Astrocyte (in vitro differentiated cells and primary cell): ENCODE measurements at regions not wholly inside any gene's neighbourhood (a gene's known extent, or its start where the extent isn't known, plus 50 kb on each side); places are given as distances from the start of the nearest gene placed in this dataset.

ENCODE experiments used
- DNase-seq: peaks from one replicate; pipeline ENCODE4 v3.0.0-alpha.2; 2010; ENCODE audit warnings: low read depth
- FAIRE-seq: peaks from 2 replicates; lab custom pipeline; 2011; peaks lifted over from hg19 to GRCh38; lab: Jason Lieb, UNC
- H2AFZ ChIP-seq: 2 replicates; pipeline ENCODE4 v1.6.0; 2012; ENCODE audit warnings: low read depth, low read length, inconsistent platforms
- H3K27ac ChIP-seq: 2 replicates; pipeline ENCODE4 v1.5.1; 2011; ENCODE audit warnings: low read depth, low read length, inconsistent platforms
- H3K27me3 ChIP-seq: 2 replicates; pipeline ENCODE4 v1.6.0; 2011; ENCODE audit warnings: low read length, inconsistent platforms; ENCODE audit not compliant: insufficient read depth
- H3K36me3 ChIP-seq: 2 replicates; pipeline ENCODE4 v1.5.1; 2011; ENCODE audit warnings: low read length, inconsistent platforms; ENCODE audit not compliant: insufficient read depth
- H3K4me1 ChIP-seq: 2 replicates; pipeline ENCODE4 v1.5.1; 2011; ENCODE audit warnings: low read length, inconsistent platforms; ENCODE audit not compliant: insufficient read depth
- H3K4me2 ChIP-seq: 2 replicates; pipeline ENCODE4 v1.6.0; 2012; ENCODE audit warnings: low read length, inconsistent platforms
- H3K4me3 ChIP-seq: 2 replicates; pipeline ENCODE4 v1.5.1; 2011; ENCODE audit warnings: low read depth, mild to moderate bottlenecking, low read length, inconsistent platforms; ENCODE audit not compliant: insufficient read depth
- H3K79me2 ChIP-seq: 2 replicates; pipeline ENCODE4 v1.6.0; 2012; ENCODE audit warnings: mild to moderate bottlenecking, low read length, inconsistent platforms; ENCODE audit not compliant: insufficient read depth
- H3K9ac ChIP-seq: 2 replicates; pipeline ENCODE4 v1.6.0; 2012; ENCODE audit warnings: mild to moderate bottlenecking, low read length, inconsistent platforms
- H3K9me3 ChIP-seq: 2 replicates; pipeline ENCODE4 v1.5.1; 2012; ENCODE audit warnings: low read depth, mild to moderate bottlenecking, low read length, inconsistent platforms; ENCODE audit not compliant: insufficient read depth
- H4K20me1 ChIP-seq: 2 replicates; pipeline ENCODE4 v1.6.0; 2012; ENCODE audit warnings: low read length, inconsistent platforms; ENCODE audit not compliant: insufficient read depth
- H3K27ac Mint-ChIP-seq: one replicate; pipeline ENCODE4 v1.8.0; 2021; ENCODE audit warnings: mild to moderate bottlenecking, mixed read lengths; ENCODE audit not compliant: unreplicated experiment
- H3K27me3 Mint-ChIP-seq: one replicate; pipeline ENCODE4 v1.8.0; 2021; ENCODE audit warnings: low read depth, mixed read lengths; ENCODE audit not compliant: unreplicated experiment
- H3K36me3 Mint-ChIP-seq: one replicate; pipeline ENCODE4 v1.8.0; 2021; ENCODE audit warnings: low read depth, mixed read lengths; ENCODE audit not compliant: unreplicated experiment
- H3K4me1 Mint-ChIP-seq: one replicate; pipeline ENCODE4 v1.8.0; 2021; ENCODE audit warnings: low read depth, mixed read lengths; ENCODE audit not compliant: unreplicated experiment
- H3K4me3 Mint-ChIP-seq: one replicate; pipeline ENCODE4 v1.8.0; 2021; ENCODE audit warnings: mild to moderate bottlenecking, moderate library complexity, mixed read lengths; ENCODE audit not compliant: unreplicated experiment
- H3K9me3 Mint-ChIP-seq: one replicate; pipeline ENCODE4 v1.8.0; 2021; ENCODE audit warnings: mild to moderate bottlenecking, mixed read lengths; ENCODE audit not compliant: unreplicated experiment
- CTCF ChIP-seq: IDR thresholded peaks from 2 replicates; pipeline ENCODE4 v1.5.1; 2011; ENCODE audit warnings: low read depth, mild to moderate bottlenecking, inconsistent platforms, low read length, moderate library complexity; ENCODE audit not compliant: insufficient read depth
- EZH2 ChIP-seq: IDR thresholded peaks from 2 replicates; pipeline ENCODE4 v1.6.1; 2012; ENCODE audit warnings: mild to moderate bottlenecking, low read length, inconsistent platforms; ENCODE audit not compliant: insufficient read depth

GRCh38 chr9:116032683-116033440 lies 120.7 kb upstream of the PAPPA start:
- Mint-ChIP-seq H3K4me3 (no peak overlapping the region), H3K36me3 (no peaks in the 10 kb centered on the region), H3K9me3 (peaks cover 4% of the 10 kb centered on the region), H3K4me1 (peaks cover 3% of the 10 kb centered on the region), H3K27me3 (no peaks in the 10 kb centered on the region), H3K27ac (no peak overlapping the region)
- Histone ChIP-seq H3K4me1 (no peaks in the 10 kb centered on the region), H3K27ac (no peak overlapping the region), H3K4me2 (no peak overlapping the region), H3K36me3 (no peaks in the 10 kb centered on the region), H3K4me3 (no peak overlapping the region), H4K20me1 (no peaks in the 10 kb centered on the region), H2AFZ (no peak overlapping the region), H3K79me2 (no peaks in the 10 kb centered on the region), H3K27me3 (no peaks in the 10 kb centered on the region), H3K9me3 (no peaks in the 10 kb centered on the region), H3K9ac (no peak overlapping the region)
- no peak for TF ChIP-seq CTCF
- no peak for TF ChIP-seq EZH2
- DNase-seq (no peak), FAIRE-seq (no peak)

DNA sequence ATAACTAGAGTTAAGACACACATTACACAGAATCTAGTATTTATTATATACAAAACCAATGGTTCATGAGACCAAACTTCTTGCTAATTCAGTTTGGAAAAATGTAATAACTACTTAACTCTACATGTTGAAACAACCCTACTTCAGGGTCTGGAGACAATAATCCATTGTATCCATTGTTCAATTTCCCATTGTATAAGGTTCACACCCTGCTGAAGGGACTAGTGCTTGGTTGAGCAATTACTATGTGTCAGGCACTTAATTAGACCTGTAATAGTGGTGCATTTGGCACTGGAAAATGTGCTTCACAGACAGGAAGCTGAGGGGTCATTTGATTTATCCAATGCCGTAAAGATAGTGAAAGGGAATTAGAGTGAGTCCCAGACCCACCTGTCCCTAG lies 114.3 kb upstream of the PAPPA start:
- DNase-seq (no peak), FAIRE-seq (no peak)
- H3K9me3 ChIP-seq: no peaks in the 10 kb centered on the region
- no peak overlapping the region for H3K4me2 ChIP-seq
- no peak for TF ChIP-seq CTCF
- H3K36me3 Mint-ChIP-seq: no peaks in the 10 kb centered on the region
- peaks cover 3% of the 10 kb centered on the region for H3K27me3 ChIP-seq
- no peak overlapping the region for H3K27ac ChIP-seq
- no peak overlapping the region for H3K27ac Mint-ChIP-seq
- H3K9ac ChIP-seq: no peak overlapping the region
- H3K79me2 ChIP-seq: no peaks in the 10 kb centered on the region
- H3K4me3 Mint-ChIP-seq: no peak overlapping the region
- H3K36me3 ChIP-seq: no peaks in the 10 kb centered on the region
- no peaks in the 10 kb centered on the region for H3K9me3 Mint-ChIP-seq
- no peaks in the 10 kb centered on the region for H3K4me1 ChIP-seq
- no peaks in the 10 kb centered on the region for H4K20me1 ChIP-seq
- no peak overlapping the region for H2AFZ ChIP-seq
- no peak overlapping the region for H3K4me3 ChIP-seq
- no peaks in the 10 kb centered on the region for H3K27me3 Mint-ChIP-seq
- no peaks in the 10 kb centered on the region for H3K4me1 Mint-ChIP-seq

GRCh38 chr9:116039893-116040292 lies 113.7 kb upstream of the PAPPA start:
- Histone ChIP-seq H3K4me2 (no peak overlapping the region), H4K20me1 (no peaks in the 10 kb centered on the region), H3K9ac (no peak overlapping the region), H3K9me3 (no peaks in the 10 kb centered on the region), H3K36me3 (no peaks in the 10 kb centered on the region), H3K4me1 (no peaks in the 10 kb centered on the region), H3K27ac (no peak overlapping the region), H3K79me2 (no peaks in the 10 kb centered on the region), H3K27me3 (peaks cover 3% of the 10 kb centered on the region), H2AFZ (no peak overlapping the region), H3K4me3 (no peak overlapping the region)
- no peak for DNase-seq
- H3K4me3 Mint-ChIP-seq: no peak overlapping the region
- H3K4me1 Mint-ChIP-seq: no peaks in the 10 kb centered on the region
- no peak overlapping the region for H3K27ac Mint-ChIP-seq
- no peaks in the 10 kb centered on the region for H3K36me3 Mint-ChIP-seq
- TF ChIP-seq EZH2 (no peak), CTCF (no peak)
- no peaks in the 10 kb centered on the region for H3K27me3 Mint-ChIP-seq
- no peak for FAIRE-seq
- no peaks in the 10 kb centered on the region for H3K9me3 Mint-ChIP-seq
